Naive B cell (primary cell): ENCODE measurements at regions not wholly inside any gene's neighbourhood (a gene's known extent, or its start where the extent isn't known, plus 50 kb on each side); places are given as distances from the start of the nearest gene placed in this dataset.
"Not testable (repeated sequence)": the region's sequence is repeated elsewhere in the genome, so short reads cannot be mapped to it uniquely, and the experiment has no call there.

ENCODE experiments used
- ATAC-seq, 2 donors: fragments of 150-1000 bp; cut with Tn5 transposase; 2 replicates each; pipeline ENCODE4 v1.10.0; 2021; ENCODE audit warnings: low read depth in 2 of 2, mild to moderate bottlenecking in 2 of 2, moderate library complexity in 2 of 2
- DNase-seq: peaks from one replicate; pipeline ENCODE4 v3.0.0; 2022
- H3K27ac Mint-ChIP-seq, 6 donors: one replicate each; pipeline ENCODE4 v1.8.0; 2020 to 2022; ENCODE audit warnings: mild to moderate bottlenecking in 6 of 6, mixed read lengths in 6 of 6, moderate library complexity in 5 of 6, inconsistent platforms in 2 of 6
- H3K27me3 Mint-ChIP-seq, 3 donors: one replicate each; pipeline ENCODE4 v1.8.0; 2021 to 2022; ENCODE audit warnings: mixed read lengths in 3 of 3, mild to moderate bottlenecking in 1 of 3
- H3K36me3 Mint-ChIP-seq, 2 donors: one replicate each; pipeline ENCODE4 v1.8.0; 2020 to 2022; ENCODE audit warnings: mixed read lengths in 2 of 2, inconsistent platforms in 1 of 2, mild to moderate bottlenecking in 1 of 2
- H3K4me1 Mint-ChIP-seq, 3 donors: one replicate each; pipeline ENCODE4 v1.8.0; 2020 to 2022; ENCODE audit warnings: mixed read lengths in 3 of 3, inconsistent platforms in 1 of 3, mild to moderate bottlenecking in 1 of 3, moderate library complexity in 1 of 3
- H3K4me3 Mint-ChIP-seq, 8 donors: one replicate each; pipeline ENCODE4 v1.8.0; 2020 to 2022; ENCODE audit warnings: mild to moderate bottlenecking in 8 of 8, mixed read lengths in 8 of 8, moderate library complexity in 8 of 8, inconsistent platforms in 2 of 8
- H3K9me3 Mint-ChIP-seq, 7 donors: one replicate each; pipeline ENCODE4 v1.8.0; 2020 to 2022; ENCODE audit warnings: mixed read lengths in 7 of 7, mild to moderate bottlenecking in 5 of 7, inconsistent platforms in 2 of 7, moderate library complexity in 1 of 7

DNA sequence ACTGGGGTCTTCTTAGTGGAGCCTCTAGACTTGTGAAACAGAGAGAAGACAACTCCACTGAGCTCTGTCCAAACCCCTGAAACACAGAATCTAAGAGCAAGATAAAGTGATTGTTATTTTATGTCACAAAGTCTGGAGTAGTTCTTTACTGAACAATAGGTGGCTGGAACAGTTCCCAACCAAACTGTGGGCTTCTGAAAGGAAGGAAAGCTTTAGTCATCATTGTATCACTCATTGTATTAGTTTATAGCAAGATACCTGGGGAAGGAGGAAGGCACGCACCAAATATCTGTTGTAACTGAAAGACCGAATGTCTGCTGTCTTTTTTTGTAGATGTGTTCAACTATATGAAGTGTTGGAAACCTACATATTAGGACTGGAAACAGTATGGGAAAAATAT lies 284.9 kb upstream of the TBX18 start:
- Mint-ChIP-seq H3K27me3 (no peaks in the 10 kb centered on the region), H3K4me1 (no peaks in the 10 kb centered on the region), H3K9me3 (peaks cover 0 to 8% (median 3%) of the 10 kb centered on the region in 7 donors), H3K27ac (no peak overlapping the region), H3K36me3 (no peaks in the 10 kb centered on the region), H3K4me3 (no peak overlapping the region)
- DNase-seq (no peak), ATAC-seq (no peak)

DNA sequence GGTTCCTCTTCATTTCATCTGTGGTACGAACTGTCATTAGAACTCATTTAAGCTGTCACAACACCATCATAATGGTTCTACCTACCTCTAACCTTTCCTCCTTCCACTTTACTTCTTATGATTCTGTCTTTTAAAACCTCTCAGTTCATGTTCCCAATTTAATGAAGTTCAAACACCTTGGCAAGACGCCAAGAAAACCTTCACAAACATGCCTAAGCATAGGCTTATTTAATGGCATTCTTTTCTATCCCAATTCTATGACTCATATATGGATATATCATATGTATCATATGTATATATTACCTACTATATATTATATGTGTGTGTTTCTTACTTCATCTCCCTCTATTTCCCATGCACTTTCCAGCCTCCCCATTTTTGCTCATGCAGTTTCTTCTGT lies 283.4 kb upstream of the TBX18 start:
- ATAC-seq, result no peak
- no peaks in the 10 kb centered on the region for H3K27me3 Mint-ChIP-seq
- no peaks in the 10 kb centered on the region for H3K4me1 Mint-ChIP-seq
- H3K36me3 Mint-ChIP-seq, result no peaks in the 10 kb centered on the region
- H3K4me3 Mint-ChIP-seq, result no peak overlapping the region
- H3K9me3 Mint-ChIP-seq, result peaks cover 0 to 8% (median 3%) of the 10 kb centered on the region in 7 donors
- H3K27ac Mint-ChIP-seq, result no peak overlapping the region
- no peak for DNase-seq

- not testable (repeated sequence) for H3K27me3 Mint-ChIP-seq, H3K4me1 Mint-ChIP-seq, ATAC-seq, H3K36me3 Mint-ChIP-seq, H3K27ac Mint-ChIP-seq, H3K4me3 Mint-ChIP-seq, DNase-seq
- peaks cover 0 to 11% (median 4%) of the 10 kb centered on the region in 7 donors for H3K9me3 Mint-ChIP-seq
Observed at GRCh38 chr6:85045767-85046166, 281.4 kb upstream of the TBX18 start.

- Mint-ChIP-seq H3K9me3 (peaks cover 0 to 11% (median 4%) of the 10 kb centered on the region in 7 donors), H3K27ac (no peak overlapping the region), H3K36me3 (no peaks in the 10 kb centered on the region), H3K27me3 (no peaks in the 10 kb centered on the region), H3K4me3 (no peak overlapping the region), H3K4me1 (no peaks in the 10 kb centered on the region)
- DNase-seq, result no peak
- no peak for ATAC-seq
Observed at GRCh38 chr6:85044361-85044760, 280.0 kb upstream of the TBX18 start.

GRCh38 chr6:85041376-85041775 lies 277.0 kb upstream of the TBX18 start:
- H3K27ac Mint-ChIP-seq, result no peak overlapping the region
- H3K36me3 Mint-ChIP-seq, result no peaks in the 10 kb centered on the region
- no peaks in the 10 kb centered on the region for H3K4me1 Mint-ChIP-seq
- no peak for DNase-seq
- H3K9me3 Mint-ChIP-seq, result peaks cover 0 to 9% (median 7%) of the 10 kb centered on the region in 7 donors
- no peaks in the 10 kb centered on the region for H3K27me3 Mint-ChIP-seq
- no peak overlapping the region for H3K4me3 Mint-ChIP-seq
- no peak for ATAC-seq

DNA sequence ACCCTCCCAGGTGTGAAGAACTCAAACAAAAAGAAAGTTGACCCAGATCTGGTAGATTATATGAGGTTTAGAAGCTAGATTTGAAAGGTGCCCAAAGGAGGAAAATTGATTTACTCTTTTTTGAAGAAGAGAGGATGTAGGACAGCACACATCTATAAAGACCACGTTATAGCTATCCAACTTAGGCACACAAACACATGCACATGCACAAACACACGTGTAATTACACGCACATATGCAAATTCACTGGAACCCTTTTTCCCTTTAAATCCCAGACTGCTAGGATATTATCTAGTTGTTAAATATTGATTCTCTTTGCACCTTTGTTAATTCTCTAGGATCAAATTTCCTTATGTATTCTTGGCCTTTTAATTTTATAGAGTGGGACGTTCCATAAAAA lies 272.8 kb upstream of the TBX18 start:
- H3K4me3 Mint-ChIP-seq, result no peak overlapping the region
- H3K27ac Mint-ChIP-seq, result no peak overlapping the region
- DNase-seq (no peak), ATAC-seq (no peak)
- no peaks in the 10 kb centered on the region for H3K27me3 Mint-ChIP-seq
- H3K4me1 Mint-ChIP-seq, result no peaks in the 10 kb centered on the region
- H3K36me3 Mint-ChIP-seq, result peaks cover 5 to 6% of the 10 kb centered on the region in 2 donors
- peaks cover 6 to 24% (median 15%) of the 10 kb centered on the region in 7 donors for H3K9me3 Mint-ChIP-seq

DNA sequence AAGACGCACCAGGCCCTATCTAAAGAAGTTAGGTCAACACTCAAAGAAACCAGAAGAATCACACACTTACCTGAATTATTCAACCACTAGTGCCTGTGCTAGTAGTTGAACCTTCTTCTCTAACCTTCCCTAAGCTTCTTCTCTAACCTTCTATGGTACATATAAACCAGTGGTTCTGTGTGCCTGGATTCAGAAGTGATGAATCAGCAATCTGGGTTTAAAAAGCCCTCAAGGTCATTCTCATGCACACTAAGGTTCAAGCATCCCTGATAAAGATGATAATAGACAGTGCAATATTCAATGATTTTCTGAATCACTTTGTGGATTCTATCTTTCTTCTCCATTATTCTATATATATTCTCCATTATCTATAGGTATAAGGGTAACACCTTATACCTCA lies 271.4 kb upstream of the TBX18 start:
- Mint-ChIP-seq H3K9me3 (peaks cover 2 to 24% (median 14%) of the 10 kb centered on the region in 7 donors), H3K4me1 (no peaks in the 10 kb centered on the region), H3K27me3 (no peaks in the 10 kb centered on the region), H3K27ac (no peak overlapping the region), H3K36me3 (peaks cover 5 to 6% of the 10 kb centered on the region in 2 donors), H3K4me3 (no peak overlapping the region)
- no peak for DNase-seq
- no peak for ATAC-seq

- DNase-seq, result no peak
- no peak for ATAC-seq
- Mint-ChIP-seq H3K4me1 (no peaks in the 10 kb centered on the region), H3K27me3 (no peaks in the 10 kb centered on the region), H3K9me3 (peaks cover 3 to 25% (median 14%) of the 10 kb centered on the region in 7 donors), H3K36me3 (peaks cover 5 to 6% of the 10 kb centered on the region in 2 donors), H3K27ac (no peak overlapping the region), H3K4me3 (no peak overlapping the region)
Observed at GRCh38 chr6:85033547-85033946, 269.1 kb upstream of the TBX18 start.

DNA sequence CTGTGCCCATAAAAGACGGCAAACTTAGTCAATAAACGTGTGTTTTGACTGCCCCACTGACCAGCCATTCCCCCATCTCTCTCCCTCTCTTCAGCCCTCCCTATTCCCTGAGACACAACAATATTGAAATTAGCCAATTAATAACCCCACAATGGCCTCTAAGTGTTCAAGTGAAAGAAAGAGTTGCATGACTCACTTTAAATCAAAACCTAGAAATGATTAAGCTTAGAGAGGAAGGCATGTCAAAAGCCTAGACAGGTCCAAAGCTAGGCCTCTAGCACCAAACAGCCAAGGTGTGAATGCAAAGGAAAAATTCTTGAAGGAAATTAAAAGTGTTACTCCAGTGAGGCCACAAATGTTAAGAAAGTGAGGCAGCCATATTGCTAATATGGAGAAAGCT lies 261.6 kb upstream of the TBX18 start:
- no peak overlapping the region for H3K27ac Mint-ChIP-seq

DNA sequence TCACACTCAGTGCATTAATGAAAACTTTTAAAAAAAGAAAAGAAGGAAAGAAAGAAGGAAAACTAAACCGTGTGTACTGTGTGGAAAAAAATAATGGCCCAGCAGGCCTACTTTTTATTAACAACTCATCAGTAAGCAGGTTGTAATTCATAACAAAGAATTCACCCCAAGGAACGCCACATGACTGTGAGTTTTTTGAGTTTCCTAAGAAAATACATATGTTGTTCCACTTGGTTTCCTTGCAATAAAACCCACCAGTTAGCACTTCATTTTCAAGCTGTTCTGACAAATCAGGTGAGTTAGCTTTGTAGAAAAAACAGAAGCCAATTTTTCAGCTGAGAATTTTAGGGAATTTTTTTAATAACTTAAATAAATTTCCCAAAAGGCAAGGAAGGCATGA lies 259.3 kb upstream of the TBX18 start:
- ATAC-seq (no peak), DNase-seq (no peak)
- Mint-ChIP-seq H3K9me3 (peaks cover 0 to 7% (median 4%) of the 10 kb centered on the region in 7 donors), H3K4me3 (no peak overlapping the region), H3K27ac (no peak overlapping the region), H3K36me3 (no peaks in the 10 kb centered on the region), H3K4me1 (no peaks in the 10 kb centered on the region), H3K27me3 (no peaks in the 10 kb centered on the region)

More for the DNA sequence above, 261.6 kb upstream of the TBX18 start:
- Mint-ChIP-seq H3K9me3 (peaks cover 0 to 6% (median 4%) of the 10 kb centered on the region in 7 donors), H3K27me3 (no peaks in the 10 kb centered on the region), H3K36me3 (no peaks in the 10 kb centered on the region), H3K4me1 (no peaks in the 10 kb centered on the region), H3K4me3 (no peak overlapping the region)
- DNase-seq (no peak), ATAC-seq (no peak)

- H3K27ac Mint-ChIP-seq, result peak overlapping the region in 1 of 6 donors; percentile 40
- H3K4me1 Mint-ChIP-seq, result no peaks in the 10 kb centered on the region
- no peak for DNase-seq
- peaks cover 0 to 16% (median 2%) of the 10 kb centered on the region in 7 donors for H3K9me3 Mint-ChIP-seq
- no peaks in the 10 kb centered on the region for H3K36me3 Mint-ChIP-seq
- H3K4me3 Mint-ChIP-seq, result no peak overlapping the region
- no peak for ATAC-seq
- peaks cover 0 to 12% (median 9%) of the 10 kb centered on the region in 3 donors for H3K27me3 Mint-ChIP-seq
Observed at GRCh38 chr6:85017352-85017751, 253.0 kb upstream of the TBX18 start.

- no peaks in the 10 kb centered on the region for H3K4me1 Mint-ChIP-seq
- no peak overlapping the region for H3K27ac Mint-ChIP-seq
- H3K4me3 Mint-ChIP-seq, result no peak overlapping the region
- peaks cover 0 to 16% (median 2%) of the 10 kb centered on the region in 7 donors for H3K9me3 Mint-ChIP-seq
- ATAC-seq (no peak), DNase-seq (no peak)
- H3K36me3 Mint-ChIP-seq, result no peaks in the 10 kb centered on the region
- peaks cover 0 to 12% (median 9%) of the 10 kb centered on the region in 3 donors for H3K27me3 Mint-ChIP-seq
Observed at GRCh38 chr6:85016726-85017125, 252.3 kb upstream of the TBX18 start.

DNA sequence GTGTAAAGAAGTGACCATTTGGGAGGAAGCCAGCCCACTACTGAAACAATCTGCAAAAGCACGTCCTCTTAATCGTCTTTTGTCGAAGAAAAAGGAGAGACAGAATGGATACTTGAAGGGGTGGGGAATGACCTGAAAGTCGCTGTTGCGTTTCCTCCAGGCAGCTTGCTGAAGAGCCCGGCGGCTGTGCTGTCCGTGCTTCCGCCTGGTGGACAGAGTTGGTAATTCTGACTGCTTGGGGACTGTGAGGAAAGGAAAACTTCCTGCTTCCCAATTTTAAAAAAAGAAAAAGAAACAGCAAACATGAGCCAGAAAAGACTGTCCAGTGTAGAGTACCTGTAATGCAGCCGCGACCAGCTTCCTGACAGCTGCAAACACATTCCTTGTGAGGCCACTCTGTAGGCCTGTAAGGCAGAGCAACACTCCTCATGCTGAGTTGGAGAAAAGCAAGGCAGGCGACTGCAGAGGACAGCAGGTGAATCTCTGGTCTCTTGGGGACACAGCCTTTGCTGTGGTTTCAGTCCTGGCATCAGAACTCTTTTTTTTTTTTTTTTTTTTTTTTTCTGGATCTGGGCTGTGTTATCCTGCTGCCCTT lies 251.1 kb upstream of the TBX18 start:
- Mint-ChIP-seq H3K4me3 (no peak overlapping the region), H3K27me3 (peaks cover 0 to 14% (median 12%) of the 10 kb centered on the region in 3 donors)
- no peak for ATAC-seq

GRCh38 chr6:85010865-85011264 lies 246.5 kb upstream of the TBX18 start:
- ATAC-seq, result no peak
- peaks cover 0 to 16% (median 0%) of the 10 kb centered on the region in 7 donors for H3K9me3 Mint-ChIP-seq
- H3K36me3 Mint-ChIP-seq, result no peaks in the 10 kb centered on the region
- no peaks in the 10 kb centered on the region for H3K4me1 Mint-ChIP-seq
- DNase-seq, result no peak
- no peak overlapping the region for H3K4me3 Mint-ChIP-seq
- no peak overlapping the region for H3K27ac Mint-ChIP-seq
- H3K27me3 Mint-ChIP-seq, result peaks cover 0 to 14% (median 7%) of the 10 kb centered on the region in 3 donors

More for the DNA sequence above, 251.1 kb upstream of the TBX18 start:
- H3K9me3 Mint-ChIP-seq, result peaks cover 0 to 16% (median 2%) of the 10 kb centered on the region in 7 donors
- H3K27ac Mint-ChIP-seq, result no peak overlapping the region
- DNase-seq, result no peak
- no peaks in the 10 kb centered on the region for H3K36me3 Mint-ChIP-seq
- H3K4me1 Mint-ChIP-seq, result no peaks in the 10 kb centered on the region
